Dermis blood vessel endothelial cell (primary cell): ENCODE measurements at regions not wholly inside any gene's neighbourhood (a gene's known extent, or its start where the extent isn't known, plus 50 kb on each side); places are given as distances from the start of the nearest gene placed in this dataset.

Source experiments
- DNase-seq: peaks from one replicate; pipeline ENCODE4 v3.0.0; 2010

GRCh38 chr18:8945514-8945913 lies 157.0 kb upstream of the NDUFV2 start:
- DNase-seq = no peak

GRCh38 chr18:8946066-8946838 lies 156.2 kb upstream of the NDUFV2 start:
- no peak for DNase-seq

- no peak for DNase-seq
Observed at GRCh38 chr18:8947566-8947965, 154.9 kb upstream of the NDUFV2 start.

- no peak for DNase-seq
Observed at GRCh38 chr18:8948011-8948410, 154.5 kb upstream of the NDUFV2 start.

GRCh38 chr18:8948471-8949149 lies 153.9 kb upstream of the NDUFV2 start:
- DNase-seq = no peak

- no peak for DNase-seq
Observed at GRCh38 chr18:8949206-8949605, 153.3 kb upstream of the NDUFV2 start.

- DNase-seq = no peak
Observed at GRCh38 chr18:8951491-8951890, 151.0 kb upstream of the NDUFV2 start.

GRCh38 chr18:8952174-8952573 lies 150.3 kb upstream of the NDUFV2 start:
- DNase-seq = no peak

- DNase-seq = no peak
Observed at GRCh38 chr18:8952769-8953760, 149.4 kb upstream of the NDUFV2 start.

- DNase-seq = no peak
Observed at GRCh38 chr18:8957731-8958130, 144.8 kb upstream of the NDUFV2 start.

- DNase-seq = no peak
Observed at GRCh38 chr18:8958660-8959059, 143.8 kb upstream of the NDUFV2 start.

- no peak for DNase-seq
Observed at GRCh38 chr18:8959551-8960135, 142.9 kb upstream of the NDUFV2 start.

GRCh38 chr18:8960740-8961657 lies 141.5 kb upstream of the NDUFV2 start:
- no peak for DNase-seq

- DNase-seq = no peak
Observed at GRCh38 chr18:8962192-8962779, 140.2 kb upstream of the NDUFV2 start.

GRCh38 chr18:8962855-8963635 lies 139.5 kb upstream of the NDUFV2 start:
- DNase-seq = no peak

GRCh38 chr18:8963876-8964275 lies 138.6 kb upstream of the NDUFV2 start:
- no peak for DNase-seq

- no peak for DNase-seq
Observed at GRCh38 chr18:8965398-8965797, 137.1 kb upstream of the NDUFV2 start.

- DNase-seq = no peak
Observed at GRCh38 chr18:8966821-8967220, 135.7 kb upstream of the NDUFV2 start.

GRCh38 chr18:8967573-8967972 lies 134.9 kb upstream of the NDUFV2 start:
- DNase-seq = no peak

- no peak for DNase-seq
Observed at GRCh38 chr18:8969639-8970390, 132.7 kb upstream of the NDUFV2 start.
